ENCODE measurements at regions not wholly inside any gene's neighbourhood (a gene's known extent, or its start where the extent isn't known, plus 50 kb on each side); places are given as distances from the start of the nearest gene placed in this dataset.

DNA sequence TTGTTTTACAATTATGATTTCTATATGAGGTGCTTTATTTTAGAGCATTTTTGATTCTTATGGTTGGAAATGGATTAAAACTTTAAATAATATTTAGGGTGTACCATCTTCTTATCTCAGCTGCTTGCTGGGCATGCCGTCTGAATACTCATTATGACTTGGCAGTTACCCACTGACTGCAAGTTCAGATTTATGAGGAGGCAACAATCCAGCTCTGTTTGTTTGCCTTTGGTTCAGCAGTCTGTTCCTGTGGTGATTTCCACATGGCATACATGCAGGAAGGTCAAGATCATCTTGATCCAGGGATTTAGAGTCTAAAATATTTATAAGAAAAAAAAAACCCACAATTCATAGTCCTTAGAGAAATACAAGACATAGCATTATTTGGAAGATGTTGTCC lies 1254.5 kb upstream of the NUDT12 start:
- no peaks in the 10 kb centered on the region for H3K9me3 ChIP-seq (ENCODE audit: control insufficient read depth, insufficient read depth, low read depth, low read length)
- CTCF ChIA-PET: no interaction called here
- no peaks in the 10 kb centered on the region for H3K4me1 ChIP-seq (ENCODE audit: control insufficient read depth, insufficient read depth, low read length)
- no peak overlapping the region for H3K4me3 ChIP-seq (ENCODE audit: low read depth, low read length)
- no peaks in the 10 kb centered on the region for H3K36me3 ChIP-seq (ENCODE audit: control insufficient read depth in 2 of 2, insufficient read depth in 1 of 2, low read length in 2 of 2)
- TF ChIP-seq ZNF394 (tag by site-specific recombination; IDR thresholded peaks at IDR 0.05; ENCODE audit: borderline replicate concordance) (no peak), ZNF629 (tag by site-specific recombination; IDR thresholded peaks at IDR 0.05) (no peak), ZBTB48 (tag by site-specific recombination; IDR thresholded peaks at IDR 0.05) (no peak), ZNF776 (tag by site-specific recombination; IDR thresholded peaks at IDR 0.05; ENCODE audit: borderline replicate concordance) (no peak), ZNF555 (tag by site-specific recombination; conservative IDR thresholded peaks at IDR 0.05) (no peak), ZNF16 (tag by site-specific recombination; IDR thresholded peaks at IDR 0.05; ENCODE audit: low read depth) (no peak), ZNF529 (tag by site-specific recombination; IDR thresholded peaks at IDR 0.05; ENCODE audit: insufficient replicate concordance) (no peak), ZNF211 (tag by site-specific recombination; IDR thresholded peaks at IDR 0.05; ENCODE audit: low read depth) (no peak), ZNF473 (tag by site-specific recombination; IDR thresholded peaks at IDR 0.05) (no peak), ZNF785 (tag by site-specific recombination; IDR thresholded peaks at IDR 0.05) (no peak), ZNF560 (tag by site-specific recombination; IDR thresholded peaks at IDR 0.05; ENCODE audit: borderline replicate concordance) (no peak), MEIS1 (CRISPR knock-in tag; IDR thresholded peaks at IDR 0.05; ENCODE audit: borderline replicate concordance) (no peak), ZNF548 (tag by site-specific recombination; IDR thresholded peaks at IDR 0.05) (no peak), ZNF24 (tag by site-specific recombination; IDR thresholded peaks at IDR 0.05) (no peak), ZNF664 (tag by site-specific recombination; IDR thresholded peaks at IDR 0.05) (no peak)
- TF ChIP-seq, protein P1, sequence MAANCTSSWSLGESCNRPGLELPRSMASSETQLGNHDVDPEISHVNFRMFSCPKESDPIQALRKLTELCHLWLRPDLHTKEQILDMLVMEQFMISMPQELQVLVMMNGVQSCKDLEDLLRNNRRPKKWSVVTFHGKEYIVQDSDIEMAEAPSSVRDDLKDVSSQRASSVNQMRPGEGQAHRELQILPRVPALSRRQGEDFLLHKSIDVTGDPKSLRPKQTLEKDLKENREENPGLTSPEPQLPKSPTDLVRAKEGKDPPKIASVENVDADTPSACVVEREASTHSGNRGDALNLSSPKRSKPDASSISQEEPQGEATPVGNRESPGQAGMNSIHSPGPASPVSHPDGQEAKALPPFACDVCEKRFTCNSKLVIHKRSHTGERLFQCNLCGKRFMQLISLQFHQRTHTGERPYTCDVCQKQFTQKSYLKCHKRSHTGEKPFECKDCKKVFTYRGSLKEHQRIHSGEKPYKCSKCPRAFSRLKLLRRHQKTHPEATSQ (tag by site-specific recombination; IDR thresholded peaks at IDR 0.05): no peak
- TF ChIP-seq, protein P2, sequence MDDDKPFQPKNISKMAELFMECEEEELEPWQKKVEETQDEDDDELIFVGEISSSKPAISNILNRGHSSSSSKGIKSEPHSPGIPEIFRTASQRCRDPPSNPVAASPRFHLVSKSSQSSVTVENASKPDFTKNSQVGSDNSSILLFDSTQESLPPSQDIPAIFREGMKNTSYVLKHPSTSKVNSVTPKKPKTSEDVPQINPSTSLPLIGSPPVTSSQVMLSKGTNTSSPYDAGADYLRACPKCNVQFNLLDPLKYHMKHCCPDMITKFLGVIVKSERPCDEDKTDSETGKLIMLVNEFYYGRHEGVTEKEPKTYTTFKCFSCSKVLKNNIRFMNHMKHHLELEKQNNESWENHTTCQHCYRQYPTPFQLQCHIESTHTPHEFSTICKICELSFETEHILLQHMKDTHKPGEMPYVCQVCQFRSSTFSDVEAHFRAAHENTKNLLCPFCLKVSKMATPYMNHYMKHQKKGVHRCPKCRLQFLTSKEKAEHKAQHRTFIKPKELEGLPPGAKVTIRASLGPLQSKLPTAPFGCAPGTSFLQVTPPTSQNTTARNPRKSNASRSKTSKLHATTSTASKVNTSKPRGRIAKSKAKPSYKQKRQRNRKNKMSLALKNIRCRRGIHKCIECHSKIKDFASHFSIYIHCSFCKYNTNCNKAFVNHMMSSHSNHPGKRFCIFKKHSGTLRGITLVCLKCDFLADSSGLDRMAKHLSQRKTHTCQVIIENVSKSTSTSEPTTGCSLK (tag by site-specific recombination; IDR thresholded peaks at IDR 0.05): no peak
- no peak overlapping the region for H3K27ac ChIP-seq (ENCODE audit: extremely low read depth, low read depth, low read length)
- POLR2A ChIA-PET: no interaction called here

DNA sequence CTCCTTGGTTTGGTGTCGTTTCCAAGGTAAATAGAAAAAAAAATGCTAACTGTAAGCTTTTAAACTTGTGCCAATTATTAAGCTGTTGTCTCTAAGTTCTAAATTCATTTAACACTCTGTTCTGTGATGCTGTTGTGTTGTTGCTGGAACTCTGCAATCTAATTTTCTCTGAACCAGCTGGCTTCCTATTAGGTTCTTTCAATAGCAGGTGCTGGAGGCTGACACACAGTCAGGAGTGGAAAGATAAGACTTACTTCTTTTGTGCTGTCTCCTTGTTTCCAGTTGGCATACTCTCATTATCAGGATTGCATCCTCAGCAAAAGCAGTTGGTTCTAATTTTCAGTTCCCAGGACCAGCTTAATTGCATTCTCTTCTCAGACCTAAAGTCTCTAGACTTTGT lies 1252.6 kb upstream of the NUDT12 start:
- Histone ChIP-seq H3K4me1 (ENCODE audit: control insufficient read depth, insufficient read depth, low read length) (no peaks in the 10 kb centered on the region), H3K27ac (ENCODE audit: extremely low read depth, low read depth, low read length) (no peak overlapping the region), H3K36me3 (ENCODE audit: control insufficient read depth in 2 of 2, insufficient read depth in 1 of 2, low read length in 2 of 2) (no peaks in the 10 kb centered on the region), H3K4me3 (ENCODE audit: low read depth, low read length) (no peak overlapping the region), H3K9me3 (ENCODE audit: control insufficient read depth, insufficient read depth, low read depth, low read length) (no peaks in the 10 kb centered on the region)
- TF ChIP-seq ZNF132 (tag by site-specific recombination; IDR thresholded peaks at IDR 0.05; ENCODE audit: borderline replicate concordance) (no peak), ZNF48 (tag by site-specific recombination; IDR thresholded peaks at IDR 0.05) (no peak), ZBTB1 (tag by site-specific recombination; IDR thresholded peaks at IDR 0.05) (no peak), SCRT2 (tag by site-specific recombination; IDR thresholded peaks at IDR 0.05) (no peak), ZNF623 (tag by site-specific recombination; IDR thresholded peaks at IDR 0.05) (no peak), ZFP41 (tag by site-specific recombination; IDR thresholded peaks at IDR 0.05; ENCODE audit: borderline replicate concordance) (no peak), ZFHX2 (tag by site-specific recombination; conservative IDR thresholded peaks at IDR 0.05) (no peak), GFI1B (tag by site-specific recombination; IDR thresholded peaks at IDR 0.05) (no peak), KLF16 (tag by site-specific recombination; IDR thresholded peaks at IDR 0.05) (no peak), OSR2 (tag by site-specific recombination; IDR thresholded peaks at IDR 0.05) (no peak), ZNF664 (tag by site-specific recombination; IDR thresholded peaks at IDR 0.05) (no peak), ZNF350 (tag by site-specific recombination; IDR thresholded peaks at IDR 0.05) (no peak), HOXA7 (CRISPR knock-in tag; IDR thresholded peaks at IDR 0.05; ENCODE audit: borderline replicate concordance) (no peak), KLF9 (tag by site-specific recombination; IDR thresholded peaks at IDR 0.05; ENCODE audit: low read depth) (no peak), ZNF155 (tag by site-specific recombination; IDR thresholded peaks at IDR 0.05) (no peak)
- CTCF ChIA-PET: no interaction called here
- POLR2A ChIA-PET: no interaction called here

All from HEK293 (cell line).